ENCODE measurements at regions not wholly inside any gene's neighbourhood (a gene's known extent, or its start where the extent isn't known, plus 50 kb on each side); places are given as distances from the start of the nearest gene placed in this dataset.
"Not testable (repeated sequence)": the region's sequence is repeated elsewhere in the genome, so short reads cannot be mapped to it uniquely, and the experiment has no call there.

DNA sequence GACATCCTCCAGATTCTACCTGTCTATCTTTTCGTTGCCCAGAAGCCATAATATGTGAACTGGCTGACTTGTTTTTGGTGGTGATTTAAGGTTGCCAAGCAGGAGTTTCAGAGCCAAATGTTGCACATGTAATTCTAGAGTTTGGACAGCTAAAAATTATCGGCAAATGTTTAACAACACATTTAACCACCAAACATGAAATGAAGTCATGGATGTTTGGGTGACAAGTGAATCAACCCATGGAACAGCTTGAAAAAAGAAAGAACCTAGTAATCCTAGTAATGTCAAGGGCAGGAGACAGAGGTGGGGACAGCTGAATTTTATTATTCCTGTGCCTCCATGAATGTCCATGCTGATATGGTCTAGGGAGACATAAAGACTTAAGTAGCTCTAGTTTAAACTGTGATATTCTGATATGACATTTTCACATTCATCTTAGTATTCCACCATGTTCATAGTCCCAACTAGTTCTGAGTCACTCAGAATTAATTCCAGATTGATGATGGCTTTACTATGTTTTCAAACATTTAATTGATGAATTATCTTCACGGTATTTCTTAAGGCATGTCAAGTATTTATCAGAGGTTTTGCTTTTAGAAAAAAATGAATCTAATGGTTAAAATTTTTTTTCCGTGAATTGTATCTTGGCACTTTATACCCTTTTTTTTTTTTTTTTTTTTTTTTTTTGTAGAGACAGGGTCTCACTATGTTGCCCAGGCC lies 101.7 kb downstream of the SOCS6 start:
- DNase-seq (ENCODE audit: low read depth, low spot score) (no peak), ATAC-seq (no peak)
- POLR2A ChIA-PET = no interaction called here
- in situ Hi-C loops (cut with HindIII; ENCODE audit: low pct_unique_long_range_greater_than_20kb, low sequenced_read_pairs) = no loop called here
- BruUV-seq (replicated peaks) = no TSS peak
- no peak overlapping the region for H3K4me3 ChIP-seq (ENCODE audit: low read depth in 2 of 2, low read length in 2 of 2)
- TF ChIP-seq TCF7L2 (IDR thresholded peaks at IDR 0.05; ENCODE audit: low read depth, low read length) (no peak), REST (IDR thresholded peaks at IDR 0.05; ENCODE audit: insufficient read depth in 1 of 2, low read depth in 2 of 2, low read length in 1 of 2) (no peak), SIN3A (IDR thresholded peaks at IDR 0.05; ENCODE audit: borderline replicate concordance, insufficient read depth, low read depth, low read length) (no peak)
- CTCF ChIA-PET = interaction anchor here (0.6 kb wide), 1 partner anchor 43 kb away, joined by 4 read pairs; no protein-coding TSS in a partner anchor
- intact Hi-C loops (cut with micrococcal nuclease; ENCODE audit: unreplicated experiment) = no loop called here
- no peaks in the 10 kb centered on the region; the same call in 1 of the 2 replicates for H3K9me3 ChIP-seq (ENCODE audit: control insufficient read depth, insufficient read depth, low read depth, low read length)
- H3K27me3 ChIP-seq (ENCODE audit: control insufficient read depth, insufficient read depth, low read length) = no peaks in the 10 kb centered on the region
- H3K27ac ChIP-seq (ENCODE audit: low read length) = peak overlapping the region; percentile 57; the same call in 1 of the 2 replicates
- no peaks in the 10 kb centered on the region for H3K36me3 ChIP-seq (ENCODE audit: control insufficient read depth, insufficient read depth, low read length)
- H3K4me1 ChIP-seq (ENCODE audit: control insufficient read depth, insufficient read depth, low read length) = peaks cover under 1% of the 10 kb centered on the region

DNA sequence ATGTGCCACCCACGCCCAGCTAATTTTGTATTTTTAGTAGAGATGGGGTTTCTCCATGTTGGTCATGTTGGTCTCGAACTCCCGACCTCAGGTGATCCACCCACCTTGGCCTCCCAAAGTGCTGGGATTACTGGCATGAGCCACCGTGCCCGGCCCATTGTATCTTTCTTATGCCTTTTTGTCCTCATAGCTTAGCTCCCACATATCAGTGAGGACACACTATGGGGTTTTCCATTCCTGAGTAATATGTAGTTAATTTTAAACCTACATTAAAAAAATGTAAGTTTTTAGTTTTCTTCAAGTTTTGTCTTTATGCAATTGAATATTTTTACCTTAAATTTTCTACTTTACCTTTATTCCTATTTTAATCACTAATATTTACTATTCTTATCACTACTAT lies 100.2 kb downstream of the SOCS6 start:
- intact Hi-C loops (cut with micrococcal nuclease; ENCODE audit: unreplicated experiment); H3K27me3 ChIP-seq (ENCODE audit: control insufficient read depth, insufficient read depth, low read length); H3K9me3 ChIP-seq (ENCODE audit: control insufficient read depth, insufficient read depth, low read depth, low read length); DNase-seq (ENCODE audit: low read depth, low spot score); H3K4me3 ChIP-seq (ENCODE audit: low read depth in 2 of 2, low read length in 2 of 2); POLR2A ChIA-PET; BruUV-seq (replicated peaks); in situ Hi-C loops (cut with HindIII; ENCODE audit: low pct_unique_long_range_greater_than_20kb, low sequenced_read_pairs); H3K36me3 ChIP-seq (ENCODE audit: control insufficient read depth, insufficient read depth, low read length); ATAC-seq: not testable (repeated sequence)
- 0 out of 2 replicates have a peak overlapping the region, but pooled peaks have one; percentile 7 for H3K27ac ChIP-seq (ENCODE audit: low read length)
- CTCF ChIA-PET = interaction anchor here (0.7 kb wide), 1 partner anchor 25 kb away, joined by 8 read pairs; no protein-coding TSS in a partner anchor
- peaks cover 12% of the 10 kb centered on the region for H3K4me1 ChIP-seq (ENCODE audit: control insufficient read depth, insufficient read depth, low read length)

DNA sequence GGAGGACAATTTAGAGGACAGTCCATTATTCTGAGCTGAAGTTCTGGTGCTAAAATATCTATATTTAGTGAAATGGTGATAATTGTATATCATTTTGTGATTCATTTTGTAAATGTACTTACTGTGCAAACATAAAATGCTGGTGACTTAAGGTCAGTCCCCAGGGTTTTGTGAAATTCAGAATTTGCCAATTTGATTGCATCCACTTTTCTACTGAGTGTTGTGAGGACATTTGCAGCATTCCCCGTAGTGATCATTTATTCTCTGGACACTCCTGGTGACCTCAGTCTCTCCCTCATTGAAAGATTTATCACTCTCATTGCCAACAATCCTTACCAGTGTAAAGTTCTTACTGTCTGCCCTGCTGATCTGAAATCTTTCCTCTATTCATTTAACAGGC lies 98.2 kb downstream of the SOCS6 start:
- BruUV-seq (replicated peaks) = no TSS peak
- ChIA-PET CTCF (no interaction called here), POLR2A (no interaction called here)
- in situ Hi-C loops (cut with HindIII; ENCODE audit: low pct_unique_long_range_greater_than_20kb, low sequenced_read_pairs) = no loop called here
- H3K36me3 ChIP-seq (ENCODE audit: control insufficient read depth, insufficient read depth, low read length) = no peaks in the 10 kb centered on the region
- intact Hi-C loops (cut with micrococcal nuclease; ENCODE audit: unreplicated experiment) = no loop called here
- ATAC-seq = no peak
- no peaks in the 10 kb centered on the region for H3K27me3 ChIP-seq (ENCODE audit: control insufficient read depth, insufficient read depth, low read length)
- DNase-seq (ENCODE audit: low read depth, low spot score) = no peak
- peak overlapping the region; percentile 98 for H3K27ac ChIP-seq (ENCODE audit: low read length)
- no peaks in the 10 kb centered on the region; the same call in 1 of the 2 replicates for H3K9me3 ChIP-seq (ENCODE audit: control insufficient read depth, insufficient read depth, low read depth, low read length)
- no peak for TF ChIP-seq POLR2AphosphoS5 (IDR thresholded peaks at IDR 0.05; ENCODE audit: low read depth, low read length)
- peaks cover 25% of the 10 kb centered on the region for H3K4me1 ChIP-seq (ENCODE audit: control insufficient read depth, insufficient read depth, low read length)
- H3K4me3 ChIP-seq (ENCODE audit: low read depth in 2 of 2, low read length in 2 of 2) = no peak overlapping the region
